Kidney (tissue), 13 donors: ENCODE measurements at regions not wholly inside any gene's neighbourhood (a gene's known extent, or its start where the extent isn't known, plus 50 kb on each side); places are given as distances from the start of the nearest gene placed in this dataset.

Experiments used
- DNase-seq, 5 donors: peaks; one replicate each; pipeline ENCODE4 v3.0.0-alpha.2; 2013 to 2020
- FAIRE-seq: peaks from 2 replicates; lab custom pipeline; 2012; peaks lifted over from hg19 to GRCh38; lab: Jason Lieb, UNC
- H3K27ac ChIP-seq, 2 donors: one replicate each; pipeline ENCODE4 v1.7.0; 2013; ENCODE audit warnings: low read depth in 2 of 2, low read length in 2 of 2, inconsistent platforms in 1 of 2
- H3K27me3 ChIP-seq: one replicate; pipeline ENCODE4 v1.7.1; 2013; ENCODE audit warnings: low read length, inconsistent platforms; ENCODE audit not compliant: control insufficient read depth, insufficient read depth
- H3K36me3 ChIP-seq, 3 donors: one replicate each; pipeline versions ENCODE4 v1.7.0 to v1.7.1; 2013; ENCODE audit warnings: low read length in 3 of 3, control low read depth in 1 of 3, inconsistent platforms in 1 of 3; ENCODE audit not compliant: insufficient read depth in 3 of 3, control insufficient read depth in 2 of 3
- H3K4me1 ChIP-seq, 3 donors: one replicate each; pipeline versions ENCODE4 v1.7.0 to v1.7.1; 2013; ENCODE audit warnings: low read length in 3 of 3, inconsistent platforms in 1 of 3, low read depth in 1 of 3; ENCODE audit not compliant: control insufficient read depth in 2 of 3, insufficient read depth in 2 of 3
- H3K4me3 ChIP-seq, 3 donors: one replicate each; pipeline versions ENCODE4 v1.7.0 to v1.8.1; 2013; ENCODE audit warnings: low read length in 3 of 3, control low read depth in 1 of 3, inconsistent platforms in 1 of 3
- H3K9ac ChIP-seq, 3 donors: one replicate each; pipeline versions ENCODE4 v1.7.0 to v1.7.1; 2013; ENCODE audit warnings: low read length in 3 of 3, control low read depth in 1 of 3, inconsistent platforms in 1 of 3
- H3K9me3 ChIP-seq, 3 donors: one replicate each; pipeline versions ENCODE4 v1.7.0 to v1.7.1; 2013; ENCODE audit warnings: low read length in 3 of 3, control low read depth in 1 of 3, inconsistent platforms in 1 of 3; ENCODE audit not compliant: control insufficient read depth in 2 of 3, insufficient read depth in 1 of 3
- CTCF ChIP-seq: IDR thresholded peaks from 3 replicates; pipeline ENCODE4 v1.5.1; 2012; ENCODE audit warnings: mild to moderate bottlenecking, moderate library complexity, borderline replicate concordance; ENCODE audit not compliant: insufficient read depth; ENCODE audit errors: extremely low read depth
- intact Hi-C: fragments of 100-400 bp; cut with DNase I; formaldehyde crosslinking; loops from one replicate; pipeline ENCODE4 v1.11.1; 2022
- donor health status: control.
- donor health status: control.
- donor health status: control.
- donor health status: control.
- donor health status: control.
- donor health status: DM: yes; HTN: yes; CAD: no.
- donor health status: Normal renal cell carcinoma (clear cell type).

- Histone ChIP-seq H3K36me3 (no peaks in the 10 kb centered on the region), H3K4me3 (no peak overlapping the region), H3K9me3 (no peaks in the 10 kb centered on the region), H3K27ac (no peak overlapping the region), H3K27me3 (no peaks in the 10 kb centered on the region), H3K4me1 (no peaks in the 10 kb centered on the region), H3K9ac (no peak overlapping the region)
- no peak for FAIRE-seq
- intact Hi-C loops, result no loop called here
- DNase-seq, result no peak
- no peak for TF ChIP-seq CTCF
Measured at GRCh38 chr12:59097876-59098275, 177.6 kb upstream of the LRIG3 start.

- TF ChIP-seq CTCF, result no peak
- no peaks in the 10 kb centered on the region for H3K36me3 ChIP-seq
- H3K9ac ChIP-seq, result no peak overlapping the region
- no peak for FAIRE-seq
- H3K27me3 ChIP-seq, result no peaks in the 10 kb centered on the region
- no peak overlapping the region for H3K27ac ChIP-seq
- intact Hi-C loops, result no loop called here
- no peak for DNase-seq
- H3K4me1 ChIP-seq, result no peaks in the 10 kb centered on the region
- no peaks in the 10 kb centered on the region for H3K9me3 ChIP-seq
- no peak overlapping the region for H3K4me3 ChIP-seq
Measured at GRCh38 chr12:59096246-59096645, 175.9 kb upstream of the LRIG3 start.

- Histone ChIP-seq H3K9me3 (no peaks in the 10 kb centered on the region), H3K27me3 (no peaks in the 10 kb centered on the region), H3K9ac (no peak overlapping the region), H3K4me1 (no peaks in the 10 kb centered on the region), H3K27ac (no peak overlapping the region), H3K36me3 (no peaks in the 10 kb centered on the region), H3K4me3 (no peak overlapping the region)
- intact Hi-C loops, result no loop called here
- FAIRE-seq (no peak), DNase-seq (no peak)
- no peak for TF ChIP-seq CTCF
Measured at GRCh38 chr12:59093073-59093772, 172.9 kb upstream of the LRIG3 start.

- Histone ChIP-seq H3K9me3 (no peaks in the 10 kb centered on the region), H3K9ac (no peak overlapping the region), H3K36me3 (no peaks in the 10 kb centered on the region), H3K4me1 (peaks cover 0 to 11% (median 2%) of the 10 kb centered on the region in 3 donors), H3K4me3 (no peak overlapping the region), H3K27ac (no peak overlapping the region), H3K27me3 (no peaks in the 10 kb centered on the region)
- no peak for DNase-seq
- no peak for TF ChIP-seq CTCF
- FAIRE-seq, result no peak
- intact Hi-C loops, result no loop called here
Measured at GRCh38 chr12:59088673-59089072, 168.4 kb upstream of the LRIG3 start.
